Fibroblast of gingiva (primary cell): ENCODE measurements at regions not wholly inside any gene's neighbourhood (a gene's known extent, or its start where the extent isn't known, plus 50 kb on each side); places are given as distances from the start of the nearest gene placed in this dataset.
"Not testable (repeated sequence)": the region's sequence is repeated elsewhere in the genome, so short reads cannot be mapped to it uniquely, and the experiment has no call there.

Experiments used
- DNase-seq: peaks from one replicate; pipeline ENCODE4 v3.0.0-alpha.2; 2011; ENCODE audit warnings: low read depth

GRCh38 chr4:123638834-123639233 is 242.2 kb downstream of the SPRY1 start:
- no peak for DNase-seq

- peak; percentile 19 for DNase-seq
Observed at GRCh38 chr4:123640271-123640670, 243.7 kb downstream of the SPRY1 start.

DNA sequence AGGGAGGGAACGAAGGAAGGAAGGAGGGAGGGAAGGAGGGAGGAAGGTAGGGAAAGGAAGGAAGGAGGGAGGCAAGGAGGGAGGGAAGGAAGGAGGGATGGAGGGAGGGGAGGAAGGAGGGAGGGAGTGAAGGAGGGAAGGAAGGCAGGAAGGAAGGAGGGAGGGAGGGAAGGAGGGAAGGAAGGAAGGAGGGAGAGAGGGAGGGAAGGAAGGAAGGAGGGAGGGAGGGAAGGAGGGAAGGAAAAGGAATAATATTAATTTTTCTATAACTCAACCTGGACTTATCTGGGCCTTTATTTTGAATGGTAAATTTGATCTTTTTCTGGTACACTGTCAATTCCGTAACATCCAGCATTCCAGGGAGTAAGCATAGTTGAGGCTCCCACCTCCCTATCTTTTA is 244.2 kb downstream of the SPRY1 start:
- DNase-seq: no peak

DNA sequence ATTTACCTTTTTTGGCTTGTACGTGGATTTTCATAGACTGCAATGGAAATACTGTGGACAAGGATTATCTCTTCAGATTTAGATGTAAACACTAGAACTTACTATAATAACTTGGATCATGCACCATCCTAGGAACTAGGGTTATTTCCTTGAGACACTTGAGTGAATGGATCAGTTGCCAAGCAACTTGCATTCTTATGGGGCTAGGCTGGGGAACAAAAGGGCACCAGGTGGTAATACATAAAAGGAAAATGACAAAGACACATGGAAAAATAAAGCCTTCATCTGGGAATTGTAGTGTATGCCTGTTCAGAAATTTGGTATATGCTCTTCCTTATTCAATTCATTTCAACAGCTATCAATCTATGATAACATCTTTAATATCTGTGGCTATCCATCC is 247.1 kb downstream of the SPRY1 start:
- DNase-seq: no peak

GRCh38 chr4:123649250-123649644 is 252.7 kb downstream of the SPRY1 start:
- DNase-seq: no peak

DNA sequence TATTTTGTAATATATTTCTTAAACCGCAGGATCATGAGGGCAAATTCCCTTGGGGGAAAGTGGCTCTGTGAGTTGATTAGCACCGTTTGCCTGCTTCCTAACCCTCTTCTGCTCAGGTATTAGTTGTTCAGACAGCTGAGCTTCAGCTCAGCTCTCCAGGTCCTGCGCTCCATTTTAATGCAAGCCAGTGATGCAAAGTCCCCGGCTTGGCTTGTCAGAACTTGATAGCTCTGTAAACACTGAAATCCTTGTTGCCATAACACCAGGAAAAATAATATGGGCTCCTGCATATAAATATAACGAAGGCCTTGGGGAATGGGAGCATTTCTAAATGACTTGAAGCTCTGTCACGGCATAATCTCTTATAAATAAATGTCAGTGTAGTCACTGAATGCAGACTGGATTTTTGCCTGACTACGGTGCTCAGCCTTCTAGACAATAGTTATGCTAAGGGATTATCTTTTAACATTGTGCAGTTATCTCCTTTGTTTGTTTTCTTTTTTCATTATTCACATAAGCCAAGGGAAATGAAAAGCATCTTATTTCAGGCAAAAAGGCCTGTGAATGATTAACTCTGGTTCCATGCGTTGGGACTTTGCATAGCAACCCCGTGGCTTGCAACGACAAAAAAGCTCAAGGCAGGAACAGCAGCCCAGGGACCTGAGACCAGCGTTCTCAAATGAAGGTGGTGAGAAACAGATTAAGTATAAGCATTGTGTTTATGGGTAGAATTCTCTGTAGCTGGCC is 253.2 kb downstream of the SPRY1 start:
- peak; percentile 94 for DNase-seq

GRCh38 chr4:123651066-123651465 is 254.5 kb downstream of the SPRY1 start:
- DNase-seq: peak; percentile 83

DNA sequence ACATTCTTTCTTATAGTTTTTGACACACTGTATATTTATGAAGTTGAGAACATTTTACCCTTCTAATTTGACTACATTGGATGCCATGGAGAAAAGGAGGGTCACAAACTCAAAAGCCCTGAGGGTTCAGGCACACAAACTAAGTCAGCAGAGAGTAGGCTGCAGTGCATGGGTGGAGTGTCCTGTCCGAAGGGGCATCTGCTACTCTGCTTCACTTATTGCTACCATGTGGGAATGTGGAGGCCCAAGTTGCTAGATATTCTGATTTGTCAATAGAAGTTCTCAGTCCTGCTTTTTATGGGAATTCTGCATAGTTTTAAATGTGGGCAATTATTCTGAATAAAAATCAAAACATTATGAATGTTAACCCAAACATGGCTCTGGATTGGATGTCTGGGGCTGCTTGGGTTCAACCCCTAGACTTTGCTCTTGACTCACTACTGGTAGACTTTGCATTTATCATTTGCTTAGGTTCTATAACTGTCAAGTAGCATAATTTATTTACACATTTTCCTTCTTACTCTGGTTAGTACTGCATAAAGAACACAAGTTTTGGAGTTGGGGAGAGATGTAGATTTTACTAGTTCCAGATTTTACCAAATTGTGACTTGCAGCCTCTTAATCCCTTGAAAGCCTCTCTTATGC is 255.1 kb downstream of the SPRY1 start:
- DNase-seq: peak; percentile 66

GRCh38 chr4:123652476-123652875 is 255.9 kb downstream of the SPRY1 start:
- DNase-seq: peak; percentile 67

DNA sequence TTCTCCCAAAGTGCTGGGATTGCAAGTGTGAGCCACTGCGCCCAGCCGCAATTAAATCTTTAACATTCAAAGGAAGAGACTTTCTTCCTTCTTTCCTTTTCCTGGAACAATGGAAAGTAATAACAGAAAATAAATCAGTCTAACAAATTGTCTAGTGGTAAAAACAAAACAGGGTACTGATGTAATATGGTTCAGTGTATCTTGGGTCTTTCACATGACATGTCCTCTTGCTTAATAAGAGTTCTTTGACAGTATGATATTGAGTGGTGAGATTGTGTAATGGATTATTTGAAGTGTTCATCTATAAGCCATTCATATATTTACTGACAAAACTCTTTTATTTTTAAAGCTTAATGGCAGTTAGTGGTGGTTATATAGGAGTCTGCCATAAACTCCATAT is 256.6 kb downstream of the SPRY1 start:
- no peak for DNase-seq

DNA sequence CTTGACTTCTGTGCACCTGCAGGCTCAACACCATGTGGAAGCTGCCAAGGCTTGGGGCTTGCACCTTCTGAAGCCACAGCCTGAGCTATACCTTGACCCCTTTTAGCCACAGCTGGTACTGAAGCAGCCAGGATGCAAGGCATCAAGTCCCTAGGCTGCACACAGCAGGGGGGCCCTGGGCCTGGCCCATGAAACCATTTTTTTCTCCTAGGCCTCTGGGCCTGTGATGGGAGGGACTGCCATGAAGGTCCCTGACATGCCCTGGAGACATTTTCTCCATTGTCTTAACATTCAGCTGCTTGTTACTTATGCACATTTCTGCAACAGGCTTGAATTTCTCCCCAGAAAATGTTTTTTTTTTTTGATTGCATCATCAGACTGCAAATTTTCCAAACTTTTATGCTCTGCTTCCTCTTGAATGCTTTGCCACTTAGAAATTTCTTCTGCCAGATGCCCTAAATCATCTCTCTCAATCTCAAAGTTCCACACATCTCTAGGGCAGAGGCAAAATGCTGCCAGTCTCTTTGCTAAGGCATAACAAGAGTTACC is 260.2 kb downstream of the SPRY1 start:
- peak; percentile 69 for DNase-seq

DNA sequence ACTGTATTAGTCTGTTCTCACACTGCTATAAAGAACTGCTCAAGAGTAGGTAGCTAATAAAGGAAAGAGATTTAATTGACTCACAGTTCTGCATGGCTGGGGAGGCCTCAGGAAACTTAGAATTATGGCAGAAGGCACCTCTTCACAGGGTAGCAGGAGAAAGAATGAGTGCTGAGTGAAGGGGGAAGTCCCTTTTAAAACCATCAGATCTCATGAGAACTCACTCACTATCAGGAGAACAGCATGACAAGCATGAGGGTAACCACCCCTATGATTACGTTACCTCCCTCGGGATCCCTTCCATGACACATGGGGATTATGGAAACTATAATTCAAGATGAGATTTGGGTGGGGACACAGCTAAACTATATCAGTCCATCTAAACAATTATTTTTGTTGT is 261.0 kb downstream of the SPRY1 start:
- DNase-seq: not testable (repeated sequence)

GRCh38 chr4:123659262-123659661 is 262.7 kb downstream of the SPRY1 start:
- no peak for DNase-seq

DNA sequence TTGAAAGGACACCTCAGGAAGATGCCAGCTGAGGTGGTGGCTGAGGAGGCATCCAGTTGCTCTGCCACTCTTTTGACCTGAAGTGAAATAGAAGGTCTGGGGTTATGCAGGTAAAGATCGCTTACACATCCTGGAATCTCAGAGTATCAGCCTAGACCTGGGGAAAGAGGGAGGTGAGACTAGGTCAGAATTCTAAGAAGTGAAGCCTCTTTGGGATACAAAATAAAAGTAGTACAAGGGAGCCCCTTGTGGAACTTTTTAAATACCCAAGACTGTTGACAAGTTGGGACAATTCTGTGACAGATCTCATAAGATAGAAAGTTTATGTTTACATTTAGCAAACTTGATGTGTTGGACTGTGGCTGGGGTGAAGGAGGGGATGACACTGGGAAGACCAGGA is 263.1 kb downstream of the SPRY1 start:
- DNase-seq: no peak

GRCh38 chr4:123661080-123661737 is 264.6 kb downstream of the SPRY1 start:
- DNase-seq: peak; percentile 21

DNA sequence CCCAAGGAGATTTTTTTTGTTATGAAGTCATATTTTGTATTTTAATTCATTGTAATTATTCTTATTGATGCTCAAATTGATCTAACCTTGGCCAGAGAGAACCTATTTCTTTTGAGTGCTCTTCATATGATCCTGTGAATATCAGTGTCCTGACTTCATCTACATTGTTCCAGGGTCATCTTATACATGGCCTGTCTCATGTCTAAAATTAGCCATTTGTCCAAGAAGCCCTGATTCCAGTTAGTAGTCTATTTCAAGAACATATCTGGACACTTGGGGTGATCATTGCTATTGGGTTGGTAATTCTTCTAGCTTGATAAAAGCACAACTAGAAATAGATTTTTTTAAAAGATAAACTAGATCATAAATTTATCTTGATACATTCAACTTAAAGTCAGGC is 266.2 kb downstream of the SPRY1 start:
- DNase-seq: no peak

DNA sequence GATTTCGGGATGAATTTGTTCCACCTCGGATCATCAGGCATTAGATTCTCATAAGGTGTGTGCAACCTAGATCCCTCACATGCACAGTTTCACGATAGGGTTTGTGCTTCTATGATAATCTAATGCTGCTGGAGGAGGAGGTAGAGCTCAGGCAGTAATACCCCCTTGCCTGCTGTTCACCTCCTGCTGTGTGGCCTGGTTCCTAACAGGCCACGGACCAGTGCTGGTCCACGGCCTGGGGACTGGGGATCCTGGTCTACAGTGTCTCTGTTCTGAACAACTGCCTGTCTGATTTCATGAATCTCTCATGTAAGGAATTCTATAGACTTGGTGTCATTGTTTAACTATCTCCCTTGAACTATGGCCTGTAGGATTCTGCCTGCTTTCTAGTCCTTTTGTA is 269.9 kb downstream of the SPRY1 start:
- DNase-seq: no peak

GRCh38 chr4:123667496-123667895 is 270.9 kb downstream of the SPRY1 start:
- peak; percentile 63 for DNase-seq

DNA sequence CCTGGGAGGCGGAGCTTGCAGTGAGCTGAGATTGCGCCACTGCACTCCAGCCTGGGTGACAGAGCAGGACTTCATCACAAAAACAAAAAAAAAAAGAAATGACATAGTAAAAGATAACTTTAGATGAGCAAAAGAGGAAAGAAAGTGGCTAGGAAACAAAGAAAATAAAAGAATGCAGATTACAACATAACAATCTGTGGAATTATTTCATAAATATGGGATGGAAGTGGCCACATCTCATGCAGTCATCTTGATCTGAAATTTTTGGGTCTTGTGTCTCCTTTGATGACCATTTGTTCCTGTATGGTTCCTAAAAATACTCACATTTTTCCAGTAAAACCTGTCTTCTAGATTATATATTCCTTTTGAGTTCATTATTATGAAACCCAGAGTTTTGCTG is 271.4 kb downstream of the SPRY1 start:
- DNase-seq: no peak

- DNase-seq: no peak
Observed at GRCh38 chr4:123671636-123672404, 275.2 kb downstream of the SPRY1 start.

GRCh38 chr4:123672987-123673386 is 276.4 kb downstream of the SPRY1 start:
- peak; percentile 9 for DNase-seq

- DNase-seq: no peak
Observed at GRCh38 chr4:123673971-123674370, 277.4 kb downstream of the SPRY1 start.
